ENCODE measurements at regions not wholly inside any gene's neighbourhood (a gene's known extent, or its start where the extent isn't known, plus 50 kb on each side); places are given as distances from the start of the nearest gene placed in this dataset.

- H3K9ac ChIP-seq (ENCODE audit: insufficient read depth, low read length, poor library complexity, severe bottlenecking): no peak overlapping the region
- no peaks in the 10 kb centered on the region for H3K4me1 ChIP-seq (ENCODE audit: control insufficient read depth in 1 of 2, insufficient read depth in 2 of 2, low read length in 2 of 2)
- no peaks in the 10 kb centered on the region for H3K9me3 ChIP-seq (replicated peaks in 1 of 2; ENCODE audit: control insufficient read depth in 1 of 2, insufficient read depth in 1 of 2, low read length in 2 of 2)
- H4K20me1 ChIP-seq (ENCODE audit: insufficient read depth, low read length): no peaks in the 10 kb centered on the region
- TF ChIP-seq, protein P1, sequence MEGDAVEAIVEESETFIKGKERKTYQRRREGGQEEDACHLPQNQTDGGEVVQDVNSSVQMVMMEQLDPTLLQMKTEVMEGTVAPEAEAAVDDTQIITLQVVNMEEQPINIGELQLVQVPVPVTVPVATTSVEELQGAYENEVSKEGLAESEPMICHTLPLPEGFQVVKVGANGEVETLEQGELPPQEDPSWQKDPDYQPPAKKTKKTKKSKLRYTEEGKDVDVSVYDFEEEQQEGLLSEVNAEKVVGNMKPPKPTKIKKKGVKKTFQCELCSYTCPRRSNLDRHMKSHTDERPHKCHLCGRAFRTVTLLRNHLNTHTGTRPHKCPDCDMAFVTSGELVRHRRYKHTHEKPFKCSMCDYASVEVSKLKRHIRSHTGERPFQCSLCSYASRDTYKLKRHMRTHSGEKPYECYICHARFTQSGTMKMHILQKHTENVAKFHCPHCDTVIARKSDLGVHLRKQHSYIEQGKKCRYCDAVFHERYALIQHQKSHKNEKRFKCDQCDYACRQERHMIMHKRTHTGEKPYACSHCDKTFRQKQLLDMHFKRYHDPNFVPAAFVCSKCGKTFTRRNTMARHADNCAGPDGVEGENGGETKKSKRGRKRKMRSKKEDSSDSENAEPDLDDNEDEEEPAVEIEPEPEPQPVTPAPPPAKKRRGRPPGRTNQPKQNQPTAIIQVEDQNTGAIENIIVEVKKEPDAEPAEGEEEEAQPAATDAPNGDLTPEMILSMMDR (IDR thresholded peaks at IDR 0.05): no peak
- Mint-ChIP-seq H3K27me3 (ENCODE audit: low read depth in 3 of 3) (no peaks in the 10 kb centered on the region), H3K36me3 (no peaks in the 10 kb centered on the region), H3K4me1 (no peaks in the 10 kb centered on the region), H3K27ac (no peak overlapping the region), H3K4me3 (no peak overlapping the region), H3K9me3 (peaks cover 0 to 3% (median 0%) of the 10 kb centered on the region in 7 donors)
- intact Hi-C loops (cut with micrococcal nuclease): no loop called here
- H3K27me3 ChIP-seq (ENCODE audit: control insufficient read depth in 2 of 2, insufficient read depth in 2 of 2, low read length in 2 of 2): no peaks in the 10 kb centered on the region
- no peaks in the 10 kb centered on the region for H3K79me2 ChIP-seq (ENCODE audit: insufficient read depth, low read length)
- H2AFZ ChIP-seq (ENCODE audit: insufficient read depth, low read depth, low read length, poor library complexity, severe bottlenecking): no peak overlapping the region
- WGBS (ENCODE audit: insufficient coverage): no CpG with 5 or more reads among the region's 2 CpGs
- H3K4me3 ChIP-seq (replicated peaks in 1 of 3; ENCODE audit: low read depth in 2 of 3, low read length in 3 of 3): no peak overlapping the region
- H3K4me2 ChIP-seq (replicated peaks; ENCODE audit: extremely low read depth, low read length, poor library complexity, severe bottlenecking): no peak overlapping the region
- H3K36me3 ChIP-seq (replicated peaks in 1 of 2; ENCODE audit: control insufficient read depth in 1 of 2, insufficient read depth in 2 of 2, low read length in 2 of 2): no peaks in the 10 kb centered on the region
- no peak for DNase-seq
- no peak overlapping the region for H3K27ac ChIP-seq (ENCODE audit: low read depth in 1 of 2, low read length in 2 of 2)
Observed at GRCh38 chrX:26927419-26927818, 535.7 kb downstream of the PPP4R3C start.

- no peaks in the 10 kb centered on the region for H3K27me3 Mint-ChIP-seq (ENCODE audit: low read depth in 3 of 3)
- Histone ChIP-seq H4K20me1 (ENCODE audit: insufficient read depth, low read length) (no peaks in the 10 kb centered on the region), H3K9me3 (replicated peaks in 1 of 2; ENCODE audit: control insufficient read depth in 1 of 2, insufficient read depth in 1 of 2, low read length in 2 of 2) (no peaks in the 10 kb centered on the region), H3K79me2 (ENCODE audit: insufficient read depth, low read length) (no peaks in the 10 kb centered on the region), H3K36me3 (replicated peaks in 1 of 2; ENCODE audit: control insufficient read depth in 1 of 2, insufficient read depth in 2 of 2, low read length in 2 of 2) (no peaks in the 10 kb centered on the region), H3K4me3 (replicated peaks in 1 of 3; ENCODE audit: low read depth in 2 of 3, low read length in 3 of 3) (no peak overlapping the region), H3K9ac (ENCODE audit: insufficient read depth, low read length, poor library complexity, severe bottlenecking) (no peak overlapping the region), H3K27ac (ENCODE audit: low read depth in 1 of 2, low read length in 2 of 2) (no peak overlapping the region), H2AFZ (ENCODE audit: insufficient read depth, low read depth, low read length, poor library complexity, severe bottlenecking) (no peak overlapping the region), H3K4me2 (replicated peaks; ENCODE audit: extremely low read depth, low read length, poor library complexity, severe bottlenecking) (no peak overlapping the region), H3K4me1 (ENCODE audit: control insufficient read depth in 1 of 2, insufficient read depth in 2 of 2, low read length in 2 of 2) (no peaks in the 10 kb centered on the region), H3K27me3 (ENCODE audit: control insufficient read depth in 2 of 2, insufficient read depth in 2 of 2, low read length in 2 of 2) (no peaks in the 10 kb centered on the region)
- DNase-seq: no peak
- no peak overlapping the region for H3K27ac Mint-ChIP-seq
- no peaks in the 10 kb centered on the region for H3K9me3 Mint-ChIP-seq
- intact Hi-C loops (cut with micrococcal nuclease): no loop called here
- no peaks in the 10 kb centered on the region for H3K4me1 Mint-ChIP-seq
- H3K4me3 Mint-ChIP-seq: no peak overlapping the region
- TF ChIP-seq, protein P1 (IDR thresholded peaks at IDR 0.05): no peak
- no peaks in the 10 kb centered on the region for H3K36me3 Mint-ChIP-seq
Observed at GRCh38 chrX:26925088-26925487, 538.1 kb downstream of the PPP4R3C start.

All from CD14-positive monocyte (primary cell).